NCI-H345 (cell line): ENCODE measurements at regions not wholly inside any gene's neighbourhood (a gene's known extent, or its start where the extent isn't known, plus 50 kb on each side); places are given as distances from the start of the nearest gene placed in this dataset.

Source experiments
- DNase-seq: peaks from one replicate; lab custom pipeline; 2025; lab: John Stamatoyannopoulos, UW

- no peak for DNase-seq
Observed at GRCh38 chr18:41462946-41463345, 492.1 kb upstream of the PIK3C3 start.

GRCh38 chr18:41461114-41461513 lies 493.9 kb upstream of the PIK3C3 start:
- DNase-seq, result no peak

GRCh38 chr18:41459656-41460055 lies 495.4 kb upstream of the PIK3C3 start:
- DNase-seq, result no peak

GRCh38 chr18:41458376-41458775 lies 496.7 kb upstream of the PIK3C3 start:
- DNase-seq, result no peak

GRCh38 chr18:41457765-41458326 lies 497.2 kb upstream of the PIK3C3 start:
- DNase-seq, result no peak

GRCh38 chr18:41456831-41457230 lies 498.2 kb upstream of the PIK3C3 start:
- DNase-seq, result no peak

GRCh38 chr18:41449612-41450011 lies 505.4 kb upstream of the PIK3C3 start:
- no peak for DNase-seq

GRCh38 chr18:41444943-41445342 lies 510.1 kb upstream of the PIK3C3 start:
- DNase-seq, result no peak

- no peak for DNase-seq
Observed at GRCh38 chr18:41436772-41437171, 518.3 kb upstream of the PIK3C3 start.

GRCh38 chr18:41418598-41418997 lies 536.4 kb upstream of the PIK3C3 start:
- DNase-seq, result no peak

- no peak for DNase-seq
Observed at GRCh38 chr18:41416044-41416443, 539.0 kb upstream of the PIK3C3 start.

GRCh38 chr18:41410006-41410405 lies 545.0 kb upstream of the PIK3C3 start:
- no peak for DNase-seq

GRCh38 chr18:41406834-41407233 lies 548.2 kb upstream of the PIK3C3 start:
- no peak for DNase-seq

GRCh38 chr18:41396861-41397260 lies 558.2 kb upstream of the PIK3C3 start:
- DNase-seq, result no peak

GRCh38 chr18:41396211-41396610 lies 558.8 kb upstream of the PIK3C3 start:
- DNase-seq, result no peak

GRCh38 chr18:41395695-41396094 lies 559.3 kb upstream of the PIK3C3 start:
- DNase-seq, result no peak

- peak; percentile 66 for DNase-seq
Observed at GRCh38 chr18:41391616-41392595, 563.1 kb upstream of the PIK3C3 start.

- no peak for DNase-seq
Observed at GRCh38 chr18:41390309-41390708, 564.7 kb upstream of the PIK3C3 start.

- peak; percentile 1 for DNase-seq
Observed at GRCh38 chr18:41378598-41378997, 576.4 kb upstream of the PIK3C3 start.

- DNase-seq, result no peak
Observed at GRCh38 chr18:41373612-41374011, 581.4 kb upstream of the PIK3C3 start.

- no peak for DNase-seq
Observed at GRCh38 chr18:41372046-41372665, 582.9 kb upstream of the PIK3C3 start.

- DNase-seq, result peak; percentile 7
Observed at GRCh38 chr18:41371156-41372045, 583.6 kb upstream of the PIK3C3 start.
